CD1c-positive myeloid dendritic cell (primary cell): ENCODE measurements at regions not wholly inside any gene's neighbourhood (a gene's known extent, or its start where the extent isn't known, plus 50 kb on each side); places are given as distances from the start of the nearest gene placed in this dataset.
"Not testable (repeated sequence)": the region's sequence is repeated elsewhere in the genome, so short reads cannot be mapped to it uniquely, and the experiment has no call there.

Source experiments
- DNase-seq: peaks from one replicate; pipeline ENCODE4 v3.0.0-alpha.2; 2016; ENCODE audit errors: extremely low spot score

DNA sequence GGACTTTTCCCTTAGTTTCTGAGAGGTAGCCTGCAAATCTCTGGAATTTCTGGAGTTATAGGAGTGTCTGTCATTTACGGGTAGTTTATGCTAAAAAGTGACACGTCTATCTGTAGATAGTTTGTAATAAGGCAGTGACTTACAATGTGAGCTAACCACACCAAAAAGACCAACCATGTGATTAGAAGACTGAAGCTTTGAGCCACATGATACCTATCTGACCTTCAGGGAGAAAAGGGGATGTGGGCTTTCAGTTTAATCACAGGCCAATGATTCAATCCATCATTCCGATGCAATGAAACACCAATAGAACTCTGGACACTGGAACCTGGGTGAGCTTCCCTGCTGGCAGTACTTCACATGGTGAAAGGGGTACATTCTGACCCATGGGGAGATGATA is 254.6 kb upstream of the GK2 start:
- no peak for DNase-seq

DNA sequence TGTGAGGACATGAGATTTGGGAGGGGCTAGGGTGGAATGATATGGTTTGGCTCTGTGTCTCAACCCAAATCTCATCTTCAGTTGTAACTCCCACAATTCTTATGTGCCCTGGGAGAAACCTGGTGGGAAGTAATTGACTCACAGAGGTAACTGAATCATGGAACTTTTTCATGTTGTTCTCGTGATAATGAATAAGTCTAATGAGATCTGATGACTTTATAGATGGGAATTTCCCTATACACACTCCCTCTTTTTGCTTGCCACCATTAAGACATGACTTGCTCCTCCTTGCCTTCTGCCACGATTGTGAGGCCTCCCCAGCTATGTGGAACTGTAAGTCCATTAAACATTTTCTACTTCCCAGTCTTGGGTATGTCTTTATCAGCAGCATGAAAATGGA is 253.2 kb upstream of the GK2 start:
- no peak for DNase-seq

DNA sequence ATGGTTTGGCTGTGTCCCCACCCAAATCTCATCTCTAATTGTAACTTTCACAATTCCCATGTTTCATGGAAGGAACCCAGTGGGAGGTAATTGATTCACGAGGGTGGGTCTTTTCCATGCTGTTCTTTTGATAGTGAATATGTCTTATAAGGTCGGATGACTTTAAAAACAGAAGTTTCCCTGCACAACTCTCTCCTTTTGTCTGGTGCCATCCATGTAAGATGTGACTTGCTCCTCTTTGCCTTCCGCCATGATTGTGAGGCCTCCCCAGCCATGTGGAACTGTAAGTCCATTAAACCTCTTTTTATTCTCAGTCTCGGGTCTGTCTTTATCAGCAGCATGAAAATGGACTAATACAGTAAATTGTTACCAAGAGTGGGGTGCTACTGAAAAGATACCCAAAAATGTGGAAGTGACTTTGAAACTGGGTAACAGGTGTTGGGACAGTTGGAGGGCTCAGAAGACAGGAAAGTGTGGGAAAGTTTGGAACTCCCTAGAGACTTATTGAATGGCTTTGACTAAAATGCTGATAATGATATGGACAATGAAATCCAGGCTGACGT is 251.4 kb upstream of the GK2 start:
- not testable (repeated sequence) for DNase-seq

DNA sequence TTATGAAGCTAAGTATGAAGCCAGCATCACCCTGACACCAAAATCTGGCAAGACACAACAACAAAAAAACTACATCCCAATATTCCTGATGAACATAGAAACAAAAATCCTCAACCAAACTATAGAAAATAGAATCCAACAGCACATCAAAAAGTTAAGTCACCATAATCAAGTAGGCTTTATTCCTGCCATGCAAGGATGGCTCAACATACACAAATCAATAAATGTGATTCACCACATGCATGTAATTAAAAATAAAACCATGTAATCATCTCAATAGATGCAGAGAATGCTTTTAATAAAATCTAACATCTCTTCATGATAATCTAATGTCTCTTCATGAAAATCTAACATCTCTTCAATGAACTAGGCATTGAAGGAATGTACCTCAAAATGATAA is 249.4 kb upstream of the GK2 start:
- no peak for DNase-seq

DNA sequence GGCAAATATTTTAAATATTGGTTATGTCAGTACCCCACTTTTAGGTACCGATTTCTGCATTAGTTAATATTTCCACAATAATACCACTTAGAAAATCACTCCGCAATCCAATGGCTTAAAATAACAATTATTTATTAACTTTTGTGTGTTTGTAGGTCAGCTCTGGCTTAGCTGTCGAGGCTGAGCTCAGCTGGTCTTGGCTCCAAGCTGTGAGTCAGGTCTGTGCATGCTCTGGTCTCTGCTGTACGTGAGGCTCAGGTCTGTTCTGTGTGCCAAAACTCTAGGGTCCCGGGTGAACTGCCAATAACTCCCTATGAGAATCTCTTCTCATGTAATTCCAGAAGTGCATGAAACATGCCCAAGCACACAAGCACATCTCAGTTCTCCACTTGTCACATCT is 245.8 kb upstream of the GK2 start:
- no peak for DNase-seq

DNA sequence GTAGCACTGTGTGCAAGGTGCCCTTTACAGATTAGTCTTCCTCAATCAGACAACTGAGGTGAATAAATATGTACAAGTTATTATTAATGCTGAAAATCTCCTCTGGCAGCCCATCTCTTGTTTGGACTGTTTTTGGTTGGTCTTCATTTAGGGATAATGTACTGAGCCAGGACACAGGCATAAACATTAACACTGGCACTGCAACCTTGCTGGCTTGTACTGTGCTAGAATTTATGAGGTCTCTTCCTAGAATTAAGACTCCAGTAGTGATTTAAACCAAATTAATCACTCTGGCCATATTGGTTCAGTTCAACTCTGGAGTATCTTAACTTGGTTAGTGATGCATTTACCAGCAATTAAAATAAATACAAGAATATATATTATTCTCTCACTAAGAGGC is 244.7 kb upstream of the GK2 start:
- no peak for DNase-seq

DNA sequence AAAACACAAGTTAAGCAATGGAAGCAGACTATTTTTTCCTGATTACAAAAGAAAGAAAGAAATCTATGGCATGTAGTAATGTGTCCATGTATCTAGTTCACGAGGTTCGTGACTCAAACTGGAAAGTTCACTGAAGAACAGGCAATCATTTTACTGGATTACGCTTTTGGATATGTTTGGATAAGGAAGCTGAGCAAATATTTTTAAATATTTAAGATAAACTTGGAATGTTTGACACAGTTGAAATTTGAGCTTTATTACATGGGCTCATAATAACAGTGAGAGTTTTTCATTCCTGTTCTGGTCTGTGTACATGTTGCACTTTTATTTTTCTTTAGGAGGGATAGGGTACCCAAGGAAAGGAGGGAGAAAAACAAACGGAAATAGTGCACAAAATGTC is 244.2 kb upstream of the GK2 start:
- no peak for DNase-seq

DNA sequence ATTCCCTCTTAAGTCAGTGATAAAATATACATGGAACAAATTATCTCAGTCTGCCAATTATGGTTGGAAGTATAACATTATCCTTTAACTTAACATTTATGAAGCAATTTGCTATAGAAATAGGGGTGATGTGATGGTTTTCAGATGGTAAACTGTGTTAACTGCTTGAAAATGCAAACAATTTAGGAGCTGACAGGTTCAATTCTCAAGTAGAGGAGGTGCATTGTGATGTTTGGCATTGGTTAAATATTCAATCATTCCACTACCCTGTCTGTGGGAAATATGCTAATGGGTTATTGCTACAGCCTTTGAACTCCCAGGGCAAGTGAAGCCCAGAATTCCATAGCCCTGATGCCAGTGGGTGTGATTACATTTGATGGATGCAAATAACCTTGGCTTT is 243.4 kb upstream of the GK2 start:
- DNase-seq = no peak

DNA sequence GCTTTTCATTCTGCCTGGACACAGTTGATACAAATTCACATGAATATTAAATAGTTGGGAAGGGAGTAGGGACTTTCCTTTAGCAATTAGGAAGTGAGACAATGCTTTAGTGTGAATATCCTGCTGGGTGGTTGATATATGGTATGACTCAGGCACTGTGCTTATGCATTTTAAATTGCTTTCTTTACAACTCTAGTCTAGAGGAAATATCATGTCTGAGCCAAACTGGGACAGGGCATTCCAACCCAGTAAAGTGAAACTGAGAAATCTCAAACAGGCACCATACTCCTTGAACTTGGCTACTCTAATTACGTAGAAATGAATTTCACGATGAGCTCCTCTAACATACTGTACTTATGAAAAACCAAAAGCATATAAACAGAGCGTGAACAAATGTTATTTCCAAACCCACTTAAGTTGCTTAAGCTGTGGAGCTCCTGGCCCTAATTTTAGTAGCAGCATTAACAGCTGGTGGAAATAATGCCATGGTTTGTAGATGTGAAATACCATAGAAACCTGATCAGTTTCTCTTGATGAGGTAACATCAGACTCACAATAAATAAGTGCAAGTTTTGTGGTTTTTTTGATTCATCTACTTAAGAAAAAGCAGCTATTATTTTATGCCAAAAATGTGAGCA is 242.9 kb upstream of the GK2 start:
- no peak for DNase-seq

DNA sequence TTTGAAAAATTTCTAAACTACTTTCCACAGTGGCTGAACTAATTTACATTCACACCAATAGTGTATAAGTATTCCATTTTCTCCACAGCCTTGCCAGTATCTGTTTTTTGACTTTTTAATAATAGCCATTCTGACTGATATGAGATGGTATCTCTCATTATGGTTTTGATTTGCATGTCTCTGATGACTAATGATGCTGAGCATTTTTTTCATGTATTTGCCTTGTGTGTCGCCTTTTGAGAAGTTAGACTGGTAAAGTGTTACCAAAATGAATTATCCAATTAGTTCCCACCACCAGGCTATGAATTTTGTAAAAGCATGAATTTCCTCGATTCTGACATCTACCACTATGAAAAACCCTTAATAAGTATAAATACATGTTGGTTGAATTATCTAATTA is 242.2 kb upstream of the GK2 start:
- DNase-seq = no peak

DNA sequence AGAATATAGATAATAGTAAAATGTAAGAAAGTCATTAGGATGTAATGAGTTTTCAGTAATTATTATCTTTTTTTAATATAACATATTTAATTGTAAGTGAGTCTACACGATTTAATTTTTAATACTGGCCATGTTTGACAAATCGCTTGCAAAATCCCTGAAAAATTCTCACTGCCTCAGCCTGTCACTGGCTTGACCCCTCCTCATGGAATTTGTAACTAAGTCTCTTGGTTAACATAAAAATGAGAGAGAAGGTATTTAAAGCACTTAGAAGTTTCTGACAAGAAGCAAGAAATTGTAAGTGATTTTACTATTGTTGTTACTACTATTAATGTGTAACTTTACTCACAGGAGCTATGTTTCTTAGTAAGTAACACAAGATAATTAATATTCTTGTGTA is 237.9 kb upstream of the GK2 start:
- DNase-seq = no peak

DNA sequence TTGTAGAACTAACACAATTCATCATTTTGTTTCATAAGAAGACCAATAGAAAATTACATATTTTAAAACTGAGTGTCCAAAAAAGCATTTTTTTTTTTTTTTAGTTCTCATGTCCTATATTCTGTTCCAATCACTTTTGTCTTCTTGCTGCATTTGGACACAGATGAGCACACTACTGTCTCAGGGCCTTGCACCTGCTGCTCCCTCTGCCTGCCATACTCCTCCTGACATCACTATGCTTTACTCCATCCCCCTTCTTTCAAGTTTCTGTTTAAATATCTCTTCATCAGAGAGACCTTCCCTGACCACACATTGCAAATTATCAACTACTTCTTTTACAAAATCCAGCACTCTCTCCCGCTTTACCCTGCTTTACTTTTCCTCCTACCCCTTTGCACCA is 230.7 kb upstream of the GK2 start:
- DNase-seq = no peak

DNA sequence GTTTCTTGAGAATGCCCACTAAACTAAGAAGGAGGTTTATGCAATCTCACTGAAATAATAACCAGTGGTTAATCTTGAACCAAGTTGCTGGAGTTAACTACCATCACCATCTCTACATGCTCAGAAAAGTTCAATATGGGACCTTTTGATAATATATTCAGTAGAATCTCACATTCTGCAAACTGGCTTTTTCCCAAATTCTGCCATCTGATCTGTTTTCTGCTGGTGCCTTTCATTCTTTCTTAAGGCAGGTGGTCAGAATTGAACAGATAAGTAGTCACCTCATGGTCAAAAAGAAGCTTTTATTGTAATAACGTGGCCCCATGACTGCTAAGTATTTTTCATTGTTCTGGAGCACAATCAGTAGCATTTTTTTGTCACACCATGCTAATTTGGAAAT is 229.0 kb upstream of the GK2 start:
- DNase-seq = no peak

DNA sequence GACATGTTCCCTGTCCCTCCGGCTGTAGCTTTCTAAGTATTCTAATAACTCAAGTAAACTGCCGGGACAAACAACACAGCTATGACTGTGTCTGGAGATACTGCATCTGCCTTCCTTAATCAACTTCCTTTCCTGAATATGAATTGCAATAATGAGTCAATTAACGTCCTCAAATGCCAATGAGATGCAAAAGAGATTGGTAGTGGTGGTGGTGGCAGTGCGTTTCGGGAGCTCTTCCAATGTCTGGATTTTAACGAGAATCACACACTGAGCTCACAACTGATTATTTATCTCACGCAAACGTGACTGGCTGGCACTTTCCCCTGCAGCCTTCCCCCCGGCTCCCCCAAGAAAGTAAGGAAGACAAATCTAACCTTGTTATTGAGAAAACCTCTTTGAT is 226.1 kb upstream of the GK2 start:
- no peak for DNase-seq

DNA sequence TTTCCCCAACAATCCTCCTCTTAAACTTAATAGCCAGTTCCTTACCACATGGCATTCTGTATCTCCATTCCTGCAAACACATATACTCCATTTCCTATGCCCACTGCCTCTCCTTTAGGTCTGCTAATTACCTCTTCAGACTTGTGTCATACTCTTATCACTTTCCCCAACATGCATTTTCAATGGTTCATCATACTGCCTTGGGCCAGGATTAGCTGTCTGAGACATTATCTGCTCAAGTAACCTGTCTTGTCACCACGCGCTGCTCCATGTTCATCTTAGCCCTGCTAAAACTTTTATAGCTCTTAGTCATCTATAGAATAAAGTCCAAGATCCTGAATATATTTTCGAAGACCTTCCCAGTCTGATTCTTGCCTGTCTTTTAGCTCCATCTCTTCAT is 224.1 kb upstream of the GK2 start:
- DNase-seq = no peak

DNA sequence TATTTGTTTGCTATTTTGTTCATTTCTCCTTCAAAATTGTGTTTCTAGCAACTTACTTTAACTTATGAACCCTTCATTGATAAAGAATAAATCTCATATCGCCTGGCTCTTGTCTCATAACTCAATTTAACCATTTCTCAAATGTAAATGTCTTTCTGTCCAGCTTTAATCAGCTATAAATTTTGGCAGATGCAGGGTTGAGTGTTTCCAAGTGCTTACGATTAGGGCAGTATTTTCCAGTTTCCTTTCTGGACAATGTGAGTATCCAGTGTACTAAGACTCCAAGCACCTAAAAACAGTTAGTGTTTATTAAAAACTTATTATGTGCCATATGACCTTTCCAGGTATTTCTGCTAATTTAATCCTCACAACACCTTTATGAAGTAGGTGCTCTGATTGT is 218.6 kb upstream of the GK2 start:
- no peak for DNase-seq

DNA sequence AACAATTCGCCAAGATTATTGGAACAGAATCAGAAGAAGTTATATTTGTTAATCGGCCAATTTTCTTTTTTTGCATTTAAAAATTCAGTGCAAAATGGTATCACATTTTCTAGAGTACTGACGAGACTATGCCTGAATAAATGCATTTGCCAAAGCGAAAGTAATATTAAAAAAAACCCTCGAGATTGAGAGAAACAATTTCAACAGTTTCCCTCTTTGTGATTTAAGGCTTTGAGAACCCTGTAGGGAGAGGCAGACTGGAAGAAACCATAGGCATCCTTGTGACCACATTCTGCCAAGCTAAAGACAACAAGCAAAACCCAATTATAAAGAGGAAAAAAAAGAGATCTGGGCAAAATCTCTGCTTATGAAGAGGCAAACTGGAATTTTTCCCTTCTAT is 218.1 kb upstream of the GK2 start:
- no peak for DNase-seq

DNA sequence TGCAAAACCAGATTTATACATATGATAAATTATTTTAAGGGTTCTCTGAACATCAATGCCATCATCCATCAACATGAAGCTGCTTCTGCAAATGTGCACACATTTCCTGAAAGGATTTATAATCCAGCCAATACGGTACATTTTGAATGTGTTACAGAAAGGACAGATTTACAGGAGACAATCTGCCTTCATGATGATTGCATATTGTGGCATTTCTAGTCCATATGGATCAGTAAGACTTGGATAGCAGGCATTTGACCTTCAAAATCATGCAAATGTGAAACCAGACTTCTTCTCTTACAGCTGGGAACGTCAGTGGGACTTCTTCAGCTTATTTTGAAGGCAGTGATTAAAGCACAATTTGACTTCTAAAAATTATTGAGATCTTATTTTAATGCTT is 217.3 kb upstream of the GK2 start:
- no peak for DNase-seq

DNA sequence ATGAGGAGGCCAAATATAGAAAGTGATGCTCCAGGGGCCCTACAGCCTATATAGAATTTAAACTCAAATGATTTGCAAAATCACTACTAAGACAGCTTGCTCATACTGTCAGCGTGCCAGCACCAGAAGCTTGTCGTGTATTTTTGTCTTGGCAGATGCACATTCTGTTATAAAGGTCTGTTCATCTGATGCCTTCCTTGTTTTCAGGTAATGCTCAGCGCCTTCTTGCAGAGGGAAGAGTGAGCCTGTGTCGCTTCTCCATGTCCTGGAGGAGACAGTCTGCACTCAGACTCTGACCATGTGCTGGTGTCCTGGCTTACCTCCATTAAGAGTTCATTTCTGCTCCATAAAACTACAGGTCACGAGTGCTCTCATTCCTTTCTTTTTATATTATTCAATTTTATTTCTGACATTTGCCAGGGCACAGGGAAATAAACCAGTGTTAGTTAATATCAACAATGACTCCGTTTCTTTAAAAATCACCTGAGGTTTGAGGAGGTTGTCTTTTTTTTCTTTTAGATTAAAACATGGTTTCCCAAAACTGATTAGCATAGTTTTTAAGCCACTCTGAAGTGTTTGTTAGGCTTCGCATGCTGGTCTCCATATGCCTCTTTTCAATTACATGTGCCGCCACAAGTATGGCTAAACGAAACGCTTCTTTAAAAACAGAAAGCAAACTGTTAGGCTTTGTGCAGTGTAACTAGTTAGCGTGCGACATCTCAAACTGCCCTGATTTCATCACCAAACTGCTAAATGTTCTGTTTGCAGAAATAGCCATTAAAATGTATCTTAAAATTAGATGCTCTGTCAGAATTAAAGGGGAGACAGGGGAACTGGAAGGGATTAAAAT is 215.2 kb upstream of the GK2 start:
- no peak for DNase-seq

DNA sequence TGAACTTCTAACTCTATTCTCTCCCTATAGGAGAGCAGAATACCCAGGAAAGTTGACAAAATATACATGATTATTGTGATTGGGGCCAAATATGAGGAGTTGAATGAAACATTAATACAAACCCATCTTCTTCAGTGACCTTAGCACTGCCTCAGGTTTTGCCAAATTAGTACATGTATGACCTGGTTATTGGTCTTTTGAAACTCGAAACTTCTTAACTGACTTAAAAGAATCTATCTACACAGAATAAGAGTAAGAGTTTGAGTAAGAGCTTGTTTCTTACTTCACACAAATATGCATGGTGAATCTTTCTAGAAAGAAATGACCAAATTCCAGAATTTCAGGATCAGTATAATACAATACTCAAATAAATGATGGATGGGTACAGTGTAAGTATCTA is 213.0 kb upstream of the GK2 start:
- DNase-seq = no peak

DNA sequence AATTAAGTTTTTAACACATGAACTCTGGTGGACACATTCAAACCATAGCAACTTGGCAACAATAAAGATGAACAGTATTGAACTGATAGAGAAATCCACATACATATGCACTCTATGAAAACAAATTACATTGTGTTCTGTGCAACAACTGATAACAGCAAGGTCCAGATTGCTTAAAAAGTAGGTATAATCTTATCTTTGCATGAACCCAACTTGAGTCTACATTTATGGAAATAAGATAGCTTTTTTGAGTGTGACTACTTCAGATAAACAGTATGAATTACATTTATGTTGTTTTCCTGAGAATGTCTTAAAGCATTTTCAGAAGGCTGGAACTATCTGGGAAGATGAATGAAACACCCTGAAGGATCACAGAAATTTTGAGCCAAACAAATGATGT is 212.6 kb upstream of the GK2 start:
- no peak for DNase-seq

DNA sequence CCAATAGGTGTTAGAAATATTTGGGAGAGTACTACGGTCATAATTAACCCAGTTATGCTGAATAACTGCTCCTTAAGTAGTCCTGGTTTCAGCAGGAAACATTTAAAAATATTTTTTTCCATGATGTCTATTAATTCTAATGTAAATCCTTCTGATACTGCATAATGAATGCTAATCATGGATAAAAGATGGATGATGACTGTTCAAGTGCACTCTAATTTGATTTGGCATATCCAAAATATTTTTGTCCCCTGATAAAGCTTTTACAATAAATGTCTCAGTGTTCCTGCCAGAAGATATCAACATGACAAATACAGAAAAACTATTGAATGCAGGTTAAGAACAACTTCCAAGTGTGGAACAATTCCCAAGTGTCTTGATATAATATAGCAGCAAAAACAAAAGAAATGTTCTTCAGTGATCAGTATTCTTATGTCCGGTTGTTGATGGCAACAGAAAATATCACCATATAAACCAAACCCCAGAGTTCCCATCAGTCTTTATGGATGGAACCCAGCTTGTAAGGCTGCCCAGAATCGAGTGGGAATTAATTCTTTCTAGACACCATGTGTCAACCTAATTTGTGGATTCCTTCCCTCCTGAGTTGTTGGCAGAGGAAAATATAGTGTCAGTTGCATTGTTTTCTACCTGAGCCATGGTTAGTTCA is 205.4 kb upstream of the GK2 start:
- DNase-seq = no peak

DNA sequence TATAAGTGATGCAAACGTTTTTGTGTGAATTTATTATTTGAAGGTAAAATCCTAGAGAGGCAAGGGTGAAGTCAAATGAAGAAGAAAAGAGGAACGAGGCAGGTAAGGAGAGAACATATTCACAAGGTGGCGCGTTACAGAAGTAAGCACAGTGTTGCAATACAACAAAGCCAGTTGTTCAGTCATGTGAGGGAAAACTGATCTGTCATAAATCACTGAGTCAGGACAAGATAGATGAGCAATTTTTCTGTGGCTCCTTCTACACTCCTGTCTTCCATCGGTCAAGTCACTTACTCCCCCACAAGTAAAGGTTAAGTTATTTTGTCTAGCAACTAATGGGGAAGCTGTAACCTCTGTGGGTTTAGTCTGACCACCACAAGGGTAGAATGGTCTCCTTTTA is 203.0 kb upstream of the GK2 start:
- DNase-seq = no peak
